ENCODE measurements at regions not wholly inside any gene's neighbourhood (a gene's known extent, or its start where the extent isn't known, plus 50 kb on each side); places are given as distances from the start of the nearest gene placed in this dataset.

DNA sequence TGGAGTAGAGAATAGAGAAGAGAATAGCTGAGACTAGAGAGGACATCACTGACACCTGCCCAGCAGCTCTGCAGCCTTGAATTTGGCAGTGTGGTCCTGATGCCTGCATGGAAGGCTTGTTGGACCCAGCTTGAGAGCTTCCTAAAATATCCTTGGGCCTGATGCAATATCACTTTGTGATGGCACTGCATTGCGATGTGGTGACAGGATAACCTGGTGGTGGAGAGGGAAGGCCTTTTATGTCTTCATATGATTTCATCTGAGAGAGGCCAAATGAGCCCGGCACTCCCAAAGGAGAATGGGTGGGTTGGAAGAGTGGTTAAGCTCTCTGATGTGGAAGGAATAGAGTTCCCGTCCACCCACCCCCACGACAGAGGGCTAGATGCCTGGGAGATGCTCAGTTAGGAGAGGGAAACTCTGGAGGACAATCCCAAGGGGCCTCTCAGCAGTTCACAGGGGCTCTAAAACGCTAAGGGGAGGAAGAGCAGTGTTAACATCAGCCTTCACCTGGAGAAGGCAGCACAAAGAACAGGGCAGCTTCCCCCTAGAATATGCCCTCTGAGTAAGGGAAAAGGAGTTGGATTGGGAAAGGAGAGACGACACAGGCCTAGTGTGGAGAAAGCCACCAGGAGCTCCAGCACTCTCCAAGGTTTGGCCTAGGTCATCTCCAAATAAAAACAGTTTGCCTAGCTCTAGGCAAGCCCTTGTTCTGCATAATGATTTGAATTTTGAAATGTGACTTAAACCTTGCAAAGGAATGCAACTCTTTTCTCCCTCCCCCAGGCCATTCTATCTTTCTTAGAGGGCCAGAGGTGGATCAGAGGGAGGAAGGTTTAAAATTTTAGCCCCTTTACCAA, 99.8 kb upstream of the SSBP2 start:
- H3K4me1 ChIP-seq (ENCODE audit: control insufficient read depth in 1 of 2, low read depth in 2 of 2) = peaks cover 27 to 61% of the 10 kb centered on the region in 2 donors
- DNase-seq (ENCODE audit: low spot score) (no peak), ATAC-seq (ENCODE audit: insufficient number of reproducible peaks, low FRiP score, low read depth) (no peak)

DNA sequence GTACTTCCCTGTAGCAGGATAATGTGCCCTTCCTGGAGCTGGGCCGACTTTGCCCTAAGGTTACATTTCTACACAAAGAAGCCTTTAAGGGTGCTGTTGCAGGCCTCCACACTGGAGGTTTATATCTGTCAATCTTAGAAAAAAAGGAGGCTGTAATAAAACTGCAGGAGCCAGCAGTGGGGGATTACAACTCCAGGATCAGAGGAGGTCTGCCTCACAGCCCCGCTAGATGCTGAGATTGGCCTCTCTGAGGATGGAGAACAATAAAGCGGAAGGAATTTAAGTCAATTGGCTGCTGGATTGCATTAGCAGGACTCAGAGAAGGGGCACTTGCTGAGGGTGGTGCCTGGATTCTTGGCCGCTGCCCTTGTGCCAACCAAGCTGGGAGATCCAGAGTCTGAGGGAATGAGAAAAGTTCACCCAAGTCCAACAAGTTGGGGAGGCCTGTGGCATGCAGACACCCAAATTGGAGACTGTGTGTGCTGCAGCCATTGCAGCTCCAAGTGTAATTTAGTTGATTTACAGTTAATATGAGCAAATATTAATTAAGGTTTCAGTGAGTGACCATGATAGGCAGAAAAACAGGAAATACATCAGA, 99.0 kb upstream of the SSBP2 start:
- Histone ChIP-seq H3K27me3 (replicated peaks; ENCODE audit: insufficient read depth) (no peaks in the 10 kb centered on the region), H3K4me3 (no peak overlapping the region), H3K36me3 (no peaks in the 10 kb centered on the region), H3K9me3 (no peaks in the 10 kb centered on the region), H3K27ac (peak overlapping the region; percentile 84 to 87), H3K4me1 (ENCODE audit: control insufficient read depth in 1 of 2, low read depth in 2 of 2) (peaks cover 26 to 52% of the 10 kb centered on the region in 2 donors)
- ATAC-seq (ENCODE audit: insufficient number of reproducible peaks, low FRiP score, low read depth) = no peak
- DNase-seq (ENCODE audit: low spot score) = no peak
- TF ChIP-seq, protein P1, sequence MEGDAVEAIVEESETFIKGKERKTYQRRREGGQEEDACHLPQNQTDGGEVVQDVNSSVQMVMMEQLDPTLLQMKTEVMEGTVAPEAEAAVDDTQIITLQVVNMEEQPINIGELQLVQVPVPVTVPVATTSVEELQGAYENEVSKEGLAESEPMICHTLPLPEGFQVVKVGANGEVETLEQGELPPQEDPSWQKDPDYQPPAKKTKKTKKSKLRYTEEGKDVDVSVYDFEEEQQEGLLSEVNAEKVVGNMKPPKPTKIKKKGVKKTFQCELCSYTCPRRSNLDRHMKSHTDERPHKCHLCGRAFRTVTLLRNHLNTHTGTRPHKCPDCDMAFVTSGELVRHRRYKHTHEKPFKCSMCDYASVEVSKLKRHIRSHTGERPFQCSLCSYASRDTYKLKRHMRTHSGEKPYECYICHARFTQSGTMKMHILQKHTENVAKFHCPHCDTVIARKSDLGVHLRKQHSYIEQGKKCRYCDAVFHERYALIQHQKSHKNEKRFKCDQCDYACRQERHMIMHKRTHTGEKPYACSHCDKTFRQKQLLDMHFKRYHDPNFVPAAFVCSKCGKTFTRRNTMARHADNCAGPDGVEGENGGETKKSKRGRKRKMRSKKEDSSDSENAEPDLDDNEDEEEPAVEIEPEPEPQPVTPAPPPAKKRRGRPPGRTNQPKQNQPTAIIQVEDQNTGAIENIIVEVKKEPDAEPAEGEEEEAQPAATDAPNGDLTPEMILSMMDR (IDR thresholded peaks at IDR 0.05) = no peak

More for the DNA sequence above, 99.8 kb upstream of the SSBP2 start:
- H3K27ac ChIP-seq = peak overlapping the region; percentile 84 to 87
- peak overlapping the region; percentile 72 for H3K4me3 ChIP-seq
- H3K27me3 ChIP-seq (replicated peaks; ENCODE audit: insufficient read depth) = no peaks in the 10 kb centered on the region
- H3K36me3 ChIP-seq = no peaks in the 10 kb centered on the region
- TF ChIP-seq, protein P1 (IDR thresholded peaks at IDR 0.05) = no peak
- no peaks in the 10 kb centered on the region for H3K9me3 ChIP-seq

DNA sequence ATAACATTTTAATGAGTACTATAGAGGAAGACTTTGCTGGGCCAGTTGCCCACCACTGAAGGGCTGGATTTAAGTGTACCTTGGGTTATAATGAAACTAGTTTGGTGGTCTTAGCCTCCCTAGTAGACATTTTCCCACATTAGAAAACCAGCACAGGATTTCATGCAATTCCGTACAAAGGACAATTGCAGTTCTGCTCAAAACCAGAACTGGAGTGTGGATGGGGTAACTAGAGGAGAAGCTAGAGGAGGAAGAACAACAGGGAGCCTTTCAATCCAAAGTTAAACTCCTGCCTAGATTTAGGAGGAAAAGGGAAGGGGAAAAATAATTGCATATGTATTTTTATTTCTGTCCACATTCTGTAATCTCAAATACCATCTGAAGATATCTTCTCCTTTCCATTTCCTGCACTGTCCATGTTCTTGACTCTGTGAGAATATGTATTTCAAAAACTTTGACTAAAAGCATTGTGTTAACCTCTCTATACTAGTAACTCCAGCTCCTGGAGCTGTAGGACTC, 97.5 kb upstream of the SSBP2 start:
- no peaks in the 10 kb centered on the region for H3K9me3 ChIP-seq
- no peak for DNase-seq (ENCODE audit: low spot score)
- H3K4me3 ChIP-seq = no peak overlapping the region
- H3K4me1 ChIP-seq (ENCODE audit: control insufficient read depth in 1 of 2, low read depth in 2 of 2) = peaks cover 16 to 38% of the 10 kb centered on the region in 2 donors
- H3K36me3 ChIP-seq = no peaks in the 10 kb centered on the region
- no peak for ATAC-seq (ENCODE audit: insufficient number of reproducible peaks, low FRiP score, low read depth)
- no peak overlapping the region for H3K27ac ChIP-seq
- H3K27me3 ChIP-seq (replicated peaks; ENCODE audit: insufficient read depth) = no peaks in the 10 kb centered on the region
- TF ChIP-seq, protein P1 (IDR thresholded peaks at IDR 0.05) = no peak

DNA sequence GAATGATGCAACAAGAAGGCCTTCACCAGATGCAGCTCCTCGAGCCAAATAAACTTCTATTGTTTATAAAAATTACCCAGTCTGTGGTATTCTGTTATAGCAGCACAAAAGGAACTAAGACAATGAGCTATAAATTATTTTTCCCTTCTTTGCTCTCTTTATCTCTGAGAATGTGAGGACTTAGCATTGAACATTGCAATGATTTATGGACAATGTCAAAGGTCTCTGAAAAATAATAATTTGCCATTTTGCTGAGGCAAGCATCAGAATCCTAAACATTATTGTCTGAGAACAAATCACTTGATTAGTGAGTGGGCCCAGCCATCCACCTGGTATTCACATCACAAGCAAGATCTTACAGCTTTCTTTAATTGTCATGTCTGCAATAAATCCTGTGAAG, 95.4 kb upstream of the SSBP2 start:
- ATAC-seq (ENCODE audit: insufficient number of reproducible peaks, low FRiP score, low read depth) = no peak
- TF ChIP-seq, protein P1 (IDR thresholded peaks at IDR 0.05) = no peak
- DNase-seq (ENCODE audit: low spot score) = no peak
- no peak overlapping the region for H3K27ac ChIP-seq
- H3K27me3 ChIP-seq (replicated peaks; ENCODE audit: insufficient read depth) = no peaks in the 10 kb centered on the region
- H3K36me3 ChIP-seq = no peaks in the 10 kb centered on the region
- peaks cover 16 to 24% of the 10 kb centered on the region in 2 donors for H3K4me1 ChIP-seq (ENCODE audit: control insufficient read depth in 1 of 2, low read depth in 2 of 2)
- no peaks in the 10 kb centered on the region for H3K9me3 ChIP-seq
- H3K4me3 ChIP-seq = no peak overlapping the region

DNA sequence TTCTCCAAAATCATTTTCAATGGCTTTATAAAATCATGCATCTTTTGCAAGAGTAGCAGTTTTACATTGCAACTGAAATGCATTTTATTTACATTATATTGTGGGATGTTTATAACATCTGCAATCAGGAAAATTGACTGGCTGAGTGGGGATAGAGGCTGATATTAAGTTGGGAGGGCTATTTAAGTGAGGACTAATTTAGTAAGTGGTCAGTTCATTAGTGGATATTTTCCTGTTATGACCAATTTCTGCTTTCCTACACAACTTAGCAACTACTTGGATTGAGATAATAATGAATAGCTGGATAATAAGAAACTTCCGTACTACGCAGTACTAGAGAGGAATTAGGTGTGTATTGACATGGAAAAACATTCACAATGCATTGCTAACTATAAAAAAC, 92.9 kb upstream of the SSBP2 start:
- Histone ChIP-seq H3K36me3 (no peaks in the 10 kb centered on the region), H3K9me3 (no peaks in the 10 kb centered on the region), H3K27ac (no peak overlapping the region), H3K27me3 (replicated peaks; ENCODE audit: insufficient read depth) (no peaks in the 10 kb centered on the region), H3K4me3 (no peak overlapping the region), H3K4me1 (ENCODE audit: control insufficient read depth in 1 of 2, low read depth in 2 of 2) (peaks cover 0 to 4% of the 10 kb centered on the region in 2 donors)
- TF ChIP-seq, protein P1 (IDR thresholded peaks at IDR 0.05) = no peak
- ATAC-seq (ENCODE audit: insufficient number of reproducible peaks, low FRiP score, low read depth) = no peak
- no peak for DNase-seq (ENCODE audit: low spot score)
